IPS DF 4.7 (cell line): ENCODE measurements at regions not wholly inside any gene's neighbourhood (a gene's known extent, or its start where the extent isn't known, plus 50 kb on each side); places are given as distances from the start of the nearest gene placed in this dataset.

Experiments
- DNase-seq: peaks from one replicate; pipeline ENCODE4 v3.0.0-alpha.2; 2013; ENCODE audit warnings: low spot score; ENCODE audit errors: extremely low read depth

GRCh38 chr21:39056636-39057035 is 126.6 kb downstream of the PSMG1 start:
- no peak for DNase-seq

DNA sequence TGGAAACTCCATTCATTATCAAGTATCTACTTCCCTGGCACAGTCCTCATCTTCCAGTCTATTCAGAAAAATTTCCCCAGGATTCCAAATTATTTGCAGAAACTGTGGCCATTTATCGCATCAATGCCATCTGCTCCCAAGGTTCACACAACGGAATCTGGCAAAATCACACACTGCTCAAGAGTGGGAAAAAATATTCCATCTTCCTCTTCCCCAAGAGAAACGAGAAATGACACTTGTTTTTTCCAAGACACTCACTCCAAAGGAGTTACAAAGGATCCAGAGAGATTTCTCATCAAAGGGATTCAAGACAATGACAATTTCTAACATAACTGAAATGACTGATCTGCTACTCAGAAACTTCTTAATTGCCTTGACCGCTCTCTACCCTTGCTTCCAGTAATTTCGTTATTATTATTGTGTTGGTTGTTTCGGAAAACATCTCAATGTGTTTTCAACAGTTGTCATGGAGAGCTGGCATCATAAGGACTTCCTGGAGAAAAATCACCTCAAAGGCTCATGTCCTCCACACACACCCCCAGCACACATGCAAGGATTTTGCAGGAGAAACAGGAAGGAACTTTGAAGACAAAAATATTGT is 128.0 kb downstream of the PSMG1 start:
- DNase-seq = no peak

DNA sequence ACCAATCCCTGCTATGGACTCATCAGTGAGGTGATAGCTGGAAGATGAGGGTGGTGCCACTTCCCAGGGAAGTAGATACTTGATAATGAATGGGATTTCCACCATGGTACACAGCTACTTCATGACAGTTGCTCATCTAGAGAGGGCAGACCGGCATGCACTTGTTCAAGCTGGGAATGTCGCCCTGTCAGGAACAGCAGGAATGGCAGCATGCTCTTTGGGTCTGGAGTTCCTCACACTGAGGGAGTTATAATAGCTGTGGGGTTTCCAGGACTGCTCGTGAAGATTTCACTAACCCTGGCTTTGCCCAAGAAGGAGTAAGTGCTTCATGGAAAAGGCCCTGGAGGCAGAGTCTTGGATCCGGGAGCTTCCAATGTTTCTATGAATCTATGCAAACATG is 129.2 kb downstream of the PSMG1 start:
- DNase-seq = no peak

DNA sequence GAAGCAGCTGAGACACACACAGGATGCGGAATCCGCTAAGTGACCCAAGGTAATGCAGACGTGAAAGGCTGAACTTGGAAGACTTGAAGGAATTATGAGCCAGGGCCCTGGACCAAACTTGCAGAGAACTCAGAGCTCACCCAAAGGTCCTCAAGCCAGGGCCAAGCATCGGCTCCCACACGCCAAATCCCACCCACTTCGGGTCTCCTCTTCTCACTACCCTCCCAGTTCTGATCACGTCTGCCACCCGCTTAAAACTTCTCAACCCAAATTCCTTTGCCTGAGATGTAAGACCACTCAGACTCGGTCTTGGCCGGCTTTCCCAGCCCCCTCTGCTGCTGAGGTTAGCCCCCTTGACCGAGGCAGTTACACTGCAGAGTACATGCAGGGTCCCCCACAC is 130.1 kb downstream of the PSMG1 start:
- no peak for DNase-seq

- DNase-seq = no peak
Observed at GRCh38 chr21:39052718-39053117, 130.5 kb downstream of the PSMG1 start.

DNA sequence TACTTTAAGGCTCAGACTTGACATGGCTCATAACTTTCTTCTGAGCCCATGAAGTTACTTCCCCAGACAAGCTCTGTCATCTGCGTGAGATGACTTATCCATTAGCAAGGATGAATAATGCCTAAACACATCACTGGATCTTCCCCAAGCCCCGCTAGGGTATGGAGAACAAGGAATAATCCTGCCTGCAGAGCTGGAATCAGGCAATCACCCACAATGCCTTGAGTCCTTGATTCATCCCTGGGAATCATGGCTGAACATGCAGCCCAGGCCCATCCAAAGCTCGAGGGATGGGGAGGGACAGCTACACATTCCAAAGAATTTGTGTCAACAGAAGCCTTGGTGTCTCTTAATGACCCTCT is 131.7 kb downstream of the PSMG1 start:
- DNase-seq = no peak

- no peak for DNase-seq
Observed at GRCh38 chr21:39050841-39051587, 132.2 kb downstream of the PSMG1 start.

DNA sequence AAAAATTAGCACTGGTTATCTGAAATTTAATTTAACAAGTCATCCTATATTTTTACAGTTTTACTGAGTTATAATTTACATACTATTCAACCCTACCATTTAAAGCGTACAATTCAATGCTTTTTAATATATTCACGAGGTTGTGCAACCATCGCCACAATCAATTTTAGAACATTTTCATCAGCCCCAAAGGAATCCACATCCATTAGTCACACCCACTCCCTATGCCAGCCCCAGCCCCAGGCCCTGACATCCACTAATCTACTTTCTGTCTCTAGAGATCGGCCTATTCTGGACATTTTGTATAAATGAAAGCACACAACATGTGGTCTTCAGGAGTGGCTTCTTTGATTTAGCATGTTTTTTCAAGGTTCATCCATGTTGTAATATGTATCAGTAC is 134.7 kb downstream of the PSMG1 start:
- DNase-seq = no peak

GRCh38 chr21:39048064-39048463 is 135.2 kb downstream of the PSMG1 start:
- DNase-seq = no peak

DNA sequence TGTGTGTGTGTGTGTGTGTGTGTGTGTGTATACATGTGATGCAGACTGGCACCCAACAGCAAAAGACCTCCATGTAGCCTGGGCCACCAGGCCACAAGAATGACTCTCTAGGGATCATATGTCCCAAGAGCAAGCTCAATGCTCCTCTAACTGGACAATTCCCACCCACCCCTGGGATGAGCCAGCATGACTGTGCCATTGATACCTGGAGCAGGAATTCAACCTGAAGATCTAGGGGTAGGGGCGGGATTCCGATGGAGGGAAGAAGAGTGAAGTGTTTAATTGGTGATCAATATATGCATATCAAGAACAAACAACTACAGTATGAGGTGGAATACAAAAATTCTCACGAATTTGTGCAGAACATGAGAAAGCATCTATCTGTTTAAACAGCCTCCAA is 136.2 kb downstream of the PSMG1 start:
- DNase-seq = no peak

GRCh38 chr21:39046236-39046916 is 136.9 kb downstream of the PSMG1 start:
- no peak for DNase-seq

GRCh38 chr21:39041816-39042215 is 141.4 kb downstream of the PSMG1 start:
- no peak for DNase-seq

GRCh38 chr21:39040494-39041110 is 142.6 kb downstream of the PSMG1 start:
- DNase-seq = no peak

DNA sequence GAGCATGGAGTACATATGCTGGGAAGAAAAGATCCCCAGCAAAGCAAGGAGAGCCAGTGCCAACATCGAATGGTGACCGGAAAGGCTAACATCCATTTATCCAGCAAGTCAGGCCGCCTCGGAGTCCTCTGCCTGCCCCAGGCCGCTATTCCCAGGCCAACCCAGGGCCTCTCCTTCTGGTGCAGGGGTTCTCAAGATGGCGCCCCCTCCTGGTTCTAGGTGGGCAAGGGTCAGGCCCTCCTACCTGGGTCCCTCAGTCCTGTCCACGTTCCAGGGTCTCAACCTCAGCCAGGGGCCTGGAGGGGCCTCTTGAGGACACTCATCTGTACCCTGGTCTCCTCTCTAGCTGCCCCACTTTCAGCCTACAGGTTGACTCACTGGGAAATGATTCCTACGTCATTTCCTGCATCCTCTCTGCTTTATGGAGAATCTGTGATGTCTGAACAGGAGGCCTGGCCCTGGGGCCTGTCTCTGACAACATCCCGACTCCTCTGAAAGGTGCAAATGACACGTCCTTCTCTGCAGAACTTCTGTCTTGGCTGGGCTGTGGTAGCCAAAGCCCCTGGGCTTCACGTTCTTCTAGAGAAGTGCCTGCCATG is 145.3 kb downstream of the PSMG1 start:
- no peak for DNase-seq

- no peak for DNase-seq
Observed at GRCh38 chr21:39036581-39036980, 146.7 kb downstream of the PSMG1 start.

DNA sequence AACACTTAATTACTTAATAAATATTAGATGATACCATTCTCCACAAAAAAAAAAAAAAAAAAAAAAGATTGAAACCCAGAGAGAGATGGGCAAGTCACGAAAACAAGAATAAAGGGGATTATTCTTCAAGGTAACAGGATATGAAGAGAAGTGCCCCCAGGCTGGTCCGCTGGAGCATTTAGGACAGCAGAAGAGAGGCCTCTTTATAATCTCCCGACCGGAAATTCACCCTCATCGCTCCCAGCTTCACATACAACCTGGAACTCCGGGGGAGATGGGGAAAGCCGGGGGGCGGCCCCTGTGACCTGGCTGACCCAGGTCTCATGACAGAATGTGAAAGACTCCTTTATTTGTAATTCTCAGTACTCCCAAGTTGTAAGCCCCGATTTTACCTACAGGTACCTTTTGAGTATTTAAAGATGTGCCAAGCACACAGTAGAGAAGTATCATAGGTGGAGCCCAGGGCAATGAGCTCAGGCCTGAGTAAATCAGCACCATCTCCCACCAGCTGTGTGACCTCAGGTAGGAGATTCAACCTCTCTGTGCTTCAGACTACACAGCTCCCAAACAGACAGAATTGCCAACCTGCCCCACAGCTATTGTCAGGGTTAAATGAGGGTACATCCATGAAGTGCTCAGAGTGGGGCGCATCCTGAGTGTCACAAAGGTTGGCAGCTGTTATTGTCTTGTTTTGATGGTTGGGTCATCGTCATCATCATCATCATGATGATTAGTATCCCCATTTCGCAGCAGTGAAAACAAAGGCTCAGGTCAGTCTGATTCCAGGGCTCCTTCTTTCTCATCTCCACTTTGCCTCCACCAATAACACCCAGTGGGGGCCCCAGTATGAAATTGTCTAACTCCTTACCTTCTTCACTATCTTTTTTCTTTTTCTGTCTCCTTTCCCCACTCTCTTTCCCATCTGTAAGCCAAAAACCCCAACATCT is 148.4 kb downstream of the PSMG1 start:
- no peak for DNase-seq

DNA sequence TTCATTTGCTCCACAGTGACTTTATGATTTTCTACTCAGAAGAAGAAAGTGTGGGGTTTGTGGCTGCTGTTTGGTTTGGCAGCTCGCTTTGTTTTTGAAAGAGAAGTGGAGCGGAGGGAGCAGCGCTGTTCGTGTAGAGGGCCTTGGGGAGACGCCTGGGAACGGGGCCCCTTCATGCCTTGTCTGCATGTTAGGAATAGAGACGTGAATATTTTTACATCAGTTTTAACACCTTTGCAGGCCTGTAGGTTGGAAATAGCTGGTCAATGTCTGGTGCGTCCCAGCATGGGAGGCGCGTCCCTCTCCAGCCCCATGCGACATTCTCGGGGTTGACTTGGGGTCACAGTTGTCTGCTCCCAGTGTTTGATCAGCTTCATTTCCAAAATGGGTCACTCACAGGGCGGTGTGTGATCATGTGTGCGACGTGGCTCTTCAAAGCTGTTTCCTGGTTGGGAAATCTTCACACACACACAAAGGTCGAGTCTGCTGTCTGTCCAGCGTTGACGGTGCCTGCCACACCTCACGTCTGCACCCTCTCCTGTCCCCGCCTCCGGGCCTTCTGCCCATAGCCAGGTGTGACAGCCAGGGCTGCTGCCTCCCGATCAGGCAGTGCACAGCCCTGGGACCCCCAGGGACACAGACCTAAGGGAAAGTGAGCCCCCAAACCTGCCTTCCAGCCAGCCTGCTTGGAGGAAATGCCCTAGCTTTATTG is 149.2 kb downstream of the PSMG1 start:
- DNase-seq = no peak

DNA sequence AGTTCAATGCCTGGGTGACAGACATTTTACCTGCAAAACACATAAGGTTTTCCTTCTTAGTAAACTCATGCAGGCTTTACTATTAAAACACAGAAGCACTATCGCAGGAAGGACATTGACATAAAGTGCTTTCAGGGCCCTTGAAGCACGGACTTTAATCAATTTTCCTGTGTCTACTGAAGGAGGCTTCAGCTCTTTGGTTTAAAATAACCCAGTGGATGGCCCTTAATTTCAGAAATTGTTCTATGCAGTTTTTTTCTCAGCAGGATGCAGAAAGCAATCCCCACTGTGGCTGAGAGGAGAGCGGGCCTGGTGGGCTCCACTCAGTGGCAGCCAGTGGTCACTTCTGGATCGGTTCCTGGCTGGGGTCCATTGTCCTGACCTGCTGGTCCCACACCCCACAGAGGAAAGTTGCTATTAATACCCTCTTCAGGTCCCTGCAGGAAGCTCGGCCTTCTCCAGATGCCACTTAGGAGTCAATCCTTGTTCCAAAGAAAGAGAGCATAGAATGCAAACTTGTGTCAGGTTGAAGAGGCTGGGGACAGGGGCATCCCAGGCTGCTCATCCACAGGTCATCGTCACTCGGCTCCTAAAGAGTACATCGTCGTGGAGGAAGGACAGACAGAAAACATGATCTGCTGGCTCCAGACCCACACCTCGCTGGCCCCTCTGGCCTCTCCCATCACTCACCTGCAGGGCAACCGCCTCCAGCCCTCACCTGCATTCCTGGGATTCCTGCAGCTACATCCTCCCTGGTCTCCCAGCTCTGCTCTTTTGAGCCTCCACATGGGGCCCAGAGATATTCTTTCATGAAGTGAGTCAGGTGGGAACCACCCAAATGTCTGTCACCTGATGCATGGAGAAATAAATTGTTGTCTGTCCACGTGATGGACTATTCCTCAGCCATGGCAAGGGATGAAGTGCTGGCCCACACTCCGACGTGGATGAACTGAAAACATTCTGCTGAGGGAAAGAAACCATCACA is 153.1 kb downstream of the PSMG1 start:
- DNase-seq = peak; percentile 66
